ENCODE measurements at regions not wholly inside any gene's neighbourhood (a gene's known extent, or its start where the extent isn't known, plus 50 kb on each side); places are given as distances from the start of the nearest gene placed in this dataset.

GRCh38 chr10:31129880-31130405 lies 98.3 kb upstream of the ZNF438 start:
- TF ChIP-seq CTCF (IDR thresholded peaks at IDR 0.05; ENCODE audit: low read depth, low read length, missing control alignments): no peak

GRCh38 chr10:31130406-31130805 lies 98.7 kb upstream of the ZNF438 start:
- no peak for TF ChIP-seq CTCF (IDR thresholded peaks at IDR 0.05; ENCODE audit: low read depth, low read length, missing control alignments)
- DNase-seq (ENCODE audit: extremely low read depth, low read depth): no peak
- no peak overlapping the region for H3K4me3 ChIP-seq (replicated peaks; ENCODE audit: low read depth, low read length)

More at GRCh38 chr10:31129880-31130405, 98.3 kb upstream of the ZNF438 start:
- DNase-seq (ENCODE audit: extremely low read depth, low read depth): no peak
- no peak overlapping the region for H3K4me3 ChIP-seq (replicated peaks; ENCODE audit: low read depth, low read length)

- no peak for TF ChIP-seq CTCF (IDR thresholded peaks at IDR 0.05; ENCODE audit: low read depth, low read length, missing control alignments)
- no peak overlapping the region for H3K4me3 ChIP-seq (replicated peaks; ENCODE audit: low read depth, low read length)
- no peak for DNase-seq (ENCODE audit: extremely low read depth, low read depth)
Measured at GRCh38 chr10:31131251-31131650, 99.6 kb upstream of the ZNF438 start.

GRCh38 chr10:31132681-31133244 lies 101.1 kb upstream of the ZNF438 start:
- no peak for DNase-seq (ENCODE audit: extremely low read depth, low read depth)
- H3K4me3 ChIP-seq (replicated peaks; ENCODE audit: low read depth, low read length): no peak overlapping the region
- TF ChIP-seq CTCF (IDR thresholded peaks at IDR 0.05; ENCODE audit: low read depth, low read length, missing control alignments): no peak

- DNase-seq (ENCODE audit: extremely low read depth, low read depth): no peak
- no peak overlapping the region for H3K4me3 ChIP-seq (replicated peaks; ENCODE audit: low read depth, low read length)
- TF ChIP-seq CTCF (IDR thresholded peaks at IDR 0.05; ENCODE audit: low read depth, low read length, missing control alignments): no peak
Measured at GRCh38 chr10:31133251-31133791, 101.7 kb upstream of the ZNF438 start.

GRCh38 chr10:31133792-31134310 lies 102.2 kb upstream of the ZNF438 start:
- DNase-seq (ENCODE audit: extremely low read depth, low read depth): no peak
- TF ChIP-seq CTCF (IDR thresholded peaks at IDR 0.05; ENCODE audit: low read depth, low read length, missing control alignments): no peak
- H3K4me3 ChIP-seq (replicated peaks; ENCODE audit: low read depth, low read length): peak overlapping the region; percentile 28

All from HFF-Myc (cell line).